ENCODE measurements at regions not wholly inside any gene's neighbourhood (a gene's known extent, or its start where the extent isn't known, plus 50 kb on each side); places are given as distances from the start of the nearest gene placed in this dataset.

DNA sequence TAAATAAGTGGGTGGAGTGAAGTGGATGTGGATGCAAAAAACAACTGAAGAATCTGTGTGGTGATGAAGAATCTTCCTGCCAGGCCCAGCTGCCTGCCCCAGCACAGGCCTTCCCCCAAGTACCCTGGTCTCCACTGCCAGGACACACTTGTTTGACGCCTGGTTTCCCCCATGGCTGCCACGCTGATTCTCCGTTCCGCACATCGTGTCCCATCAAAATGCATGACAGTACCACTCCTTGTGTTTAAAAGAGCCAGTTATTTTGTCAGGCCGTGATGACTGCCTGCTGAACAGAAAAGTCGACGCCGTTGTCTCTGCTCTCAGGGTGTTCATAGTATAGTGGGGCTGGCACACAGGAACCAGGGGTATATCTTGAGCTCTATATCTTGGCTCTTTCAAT is 50.3 kb upstream of the KYNU start:
- TF ChIP-seq TAF1 (IDR thresholded peaks at IDR 0.05; ENCODE audit: borderline replicate concordance, insufficient read depth, low read length) (no peak), SIN3A (IDR thresholded peaks at IDR 0.05; ENCODE audit: borderline replicate concordance, insufficient read depth, low read length) (no peak), POLR2AphosphoS5 (IDR thresholded peaks at IDR 0.05; ENCODE audit: low read depth, low read length) (no peak), FOXP2 (optimal IDR thresholded peaks at IDR 0.05; ENCODE audit: borderline replicate concordance, extremely low read depth, extremely low read length, insufficient read depth) (no peak)
- TF ChIP-seq, protein P1, sequence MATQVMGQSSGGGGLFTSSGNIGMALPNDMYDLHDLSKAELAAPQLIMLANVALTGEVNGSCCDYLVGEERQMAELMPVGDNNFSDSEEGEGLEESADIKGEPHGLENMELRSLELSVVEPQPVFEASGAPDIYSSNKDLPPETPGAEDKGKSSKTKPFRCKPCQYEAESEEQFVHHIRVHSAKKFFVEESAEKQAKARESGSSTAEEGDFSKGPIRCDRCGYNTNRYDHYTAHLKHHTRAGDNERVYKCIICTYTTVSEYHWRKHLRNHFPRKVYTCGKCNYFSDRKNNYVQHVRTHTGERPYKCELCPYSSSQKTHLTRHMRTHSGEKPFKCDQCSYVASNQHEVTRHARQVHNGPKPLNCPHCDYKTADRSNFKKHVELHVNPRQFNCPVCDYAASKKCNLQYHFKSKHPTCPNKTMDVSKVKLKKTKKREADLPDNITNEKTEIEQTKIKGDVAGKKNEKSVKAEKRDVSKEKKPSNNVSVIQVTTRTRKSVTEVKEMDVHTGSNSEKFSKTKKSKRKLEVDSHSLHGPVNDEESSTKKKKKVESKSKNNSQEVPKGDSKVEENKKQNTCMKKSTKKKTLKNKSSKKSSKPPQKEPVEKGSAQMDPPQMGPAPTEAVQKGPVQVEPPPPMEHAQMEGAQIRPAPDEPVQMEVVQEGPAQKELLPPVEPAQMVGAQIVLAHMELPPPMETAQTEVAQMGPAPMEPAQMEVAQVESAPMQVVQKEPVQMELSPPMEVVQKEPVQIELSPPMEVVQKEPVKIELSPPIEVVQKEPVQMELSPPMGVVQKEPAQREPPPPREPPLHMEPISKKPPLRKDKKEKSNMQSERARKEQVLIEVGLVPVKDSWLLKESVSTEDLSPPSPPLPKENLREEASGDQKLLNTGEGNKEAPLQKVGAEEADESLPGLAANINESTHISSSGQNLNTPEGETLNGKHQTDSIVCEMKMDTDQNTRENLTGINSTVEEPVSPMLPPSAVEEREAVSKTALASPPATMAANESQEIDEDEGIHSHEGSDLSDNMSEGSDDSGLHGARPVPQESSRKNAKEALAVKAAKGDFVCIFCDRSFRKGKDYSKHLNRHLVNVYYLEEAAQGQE (IDR thresholded peaks at IDR 0.05; ENCODE audit: insufficient read depth in 1 of 2, low read depth in 2 of 2, low read length in 2 of 2) = no peak

DNA sequence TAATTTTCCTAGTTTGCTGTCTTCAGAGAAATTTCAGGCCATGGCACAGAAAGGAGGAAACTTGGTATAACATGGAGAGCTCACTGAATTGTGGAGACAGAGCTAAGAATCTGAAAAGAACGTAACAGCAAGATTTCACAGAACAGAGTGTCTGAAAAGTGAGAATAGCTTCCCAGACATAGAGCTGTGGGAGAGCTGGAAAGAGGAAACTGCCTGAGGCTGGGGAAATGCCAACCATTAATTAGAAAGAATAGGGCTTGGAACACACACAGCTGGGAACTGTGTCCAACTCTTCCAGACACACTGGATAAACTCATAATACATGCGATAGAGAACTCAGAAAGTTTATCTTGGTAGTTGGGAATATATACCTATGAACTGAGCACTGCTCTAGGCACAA is 51.6 kb upstream of the KYNU start:
- TF ChIP-seq SIN3A (IDR thresholded peaks at IDR 0.05; ENCODE audit: borderline replicate concordance, insufficient read depth, low read length) = no peak
- TF ChIP-seq, protein P1 (IDR thresholded peaks at IDR 0.05; ENCODE audit: insufficient read depth in 1 of 2, low read depth in 2 of 2, low read length in 2 of 2) = no peak
- TF ChIP-seq FOXP2 (optimal IDR thresholded peaks at IDR 0.05; ENCODE audit: borderline replicate concordance, extremely low read depth, extremely low read length, insufficient read depth) = no peak
- no peak for TF ChIP-seq POLR2AphosphoS5 (IDR thresholded peaks at IDR 0.05; ENCODE audit: low read depth, low read length)
- TF ChIP-seq TAF1 (IDR thresholded peaks at IDR 0.05; ENCODE audit: borderline replicate concordance, insufficient read depth, low read length) = no peak

DNA sequence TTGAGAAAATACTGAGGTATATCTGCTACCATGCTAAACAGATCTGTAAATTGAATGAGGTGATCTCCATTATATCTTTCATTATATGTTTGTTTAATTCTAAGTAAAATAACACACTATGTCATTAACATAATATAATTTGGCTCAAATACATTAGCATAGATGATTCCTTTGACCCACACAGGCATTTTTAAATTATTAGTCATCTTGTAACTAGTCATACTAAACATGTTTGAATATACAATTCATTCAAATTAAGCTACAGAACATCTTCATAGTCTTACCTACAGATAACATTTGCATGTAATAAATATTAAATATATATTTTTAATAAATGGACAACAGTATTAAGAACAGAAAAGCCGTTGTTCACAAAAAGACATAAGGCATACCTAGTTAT is 52.7 kb upstream of the KYNU start:
- TF ChIP-seq, protein P1 (IDR thresholded peaks at IDR 0.05; ENCODE audit: insufficient read depth in 1 of 2, low read depth in 2 of 2, low read length in 2 of 2) = no peak
- TF ChIP-seq POLR2AphosphoS5 (IDR thresholded peaks at IDR 0.05; ENCODE audit: low read depth, low read length) (no peak), TAF1 (IDR thresholded peaks at IDR 0.05; ENCODE audit: borderline replicate concordance, insufficient read depth, low read length) (no peak), FOXP2 (optimal IDR thresholded peaks at IDR 0.05; ENCODE audit: borderline replicate concordance, extremely low read depth, extremely low read length, insufficient read depth) (no peak), SIN3A (IDR thresholded peaks at IDR 0.05; ENCODE audit: borderline replicate concordance, insufficient read depth, low read length) (no peak)

DNA sequence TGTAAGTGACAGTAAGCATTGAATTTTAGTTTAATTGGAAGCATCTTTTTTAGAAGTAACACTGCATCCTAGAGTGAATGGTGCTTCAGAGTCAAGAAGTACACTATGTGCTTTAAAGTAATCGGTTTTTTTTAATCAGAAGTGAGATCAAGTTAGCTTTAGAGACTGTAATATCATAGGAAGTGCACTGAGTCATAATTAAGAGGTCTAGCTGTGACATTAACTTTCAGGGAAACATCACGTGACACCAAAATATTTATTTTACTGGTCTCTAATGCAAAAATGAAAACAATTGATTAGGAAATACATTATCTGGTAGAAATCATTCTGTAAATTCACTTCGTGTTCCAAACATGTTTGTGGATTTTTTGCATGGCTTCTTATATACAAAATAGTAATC is 55.3 kb upstream of the KYNU start:
- TF ChIP-seq FOXP2 (optimal IDR thresholded peaks at IDR 0.05; ENCODE audit: borderline replicate concordance, extremely low read depth, extremely low read length, insufficient read depth) (no peak), POLR2AphosphoS5 (IDR thresholded peaks at IDR 0.05; ENCODE audit: low read depth, low read length) (no peak), SIN3A (IDR thresholded peaks at IDR 0.05; ENCODE audit: borderline replicate concordance, insufficient read depth, low read length) (no peak), TAF1 (IDR thresholded peaks at IDR 0.05; ENCODE audit: borderline replicate concordance, insufficient read depth, low read length) (no peak)
- TF ChIP-seq, protein P1 (IDR thresholded peaks at IDR 0.05; ENCODE audit: insufficient read depth in 1 of 2, low read depth in 2 of 2, low read length in 2 of 2) = no peak

DNA sequence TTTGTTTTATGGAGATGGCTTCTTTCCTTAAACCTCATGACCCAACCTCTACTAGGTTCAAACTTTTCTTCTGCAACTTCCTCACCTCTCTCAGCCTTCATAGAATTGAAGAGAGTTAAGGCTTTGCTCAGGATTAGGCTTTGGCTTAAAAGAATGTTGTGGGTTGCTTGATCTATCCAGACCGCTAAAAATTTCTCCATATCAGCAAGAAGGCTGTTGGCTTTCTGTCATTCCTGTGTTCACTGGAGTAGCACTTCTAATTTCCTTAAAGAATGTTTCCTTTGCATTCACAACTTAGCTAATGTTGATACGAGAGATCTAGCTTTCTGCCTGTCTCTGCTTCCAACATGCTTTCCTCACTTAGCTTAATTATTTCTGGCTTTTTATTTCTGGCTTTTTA is 58.1 kb upstream of the KYNU start:
- no peak for TF ChIP-seq POLR2AphosphoS5 (IDR thresholded peaks at IDR 0.05; ENCODE audit: low read depth, low read length)
